IMR-90 (cell line): ENCODE measurements at regions not wholly inside any gene's neighbourhood (a gene's known extent, or its start where the extent isn't known, plus 50 kb on each side); places are given as distances from the start of the nearest gene placed in this dataset.
A peak's percentile ranks its signal among the peaks of the same experiment; 100 is the strongest.

ENCODE experiments used
- ATAC-seq: fragments of 200-7000 bp; cut with Tn5 transposase; 2 replicates; pipeline ENCODE4 v1.9.1; 2020; ENCODE audit warnings: low read depth, mild to moderate bottlenecking, moderate library complexity
- BruUV-seq: library from RNA; stranded (reverse); fragments of 400-500 nt; replicated peaks from 2 replicates; lab custom pipeline; 2021; lab: Mats Ljungman, UMichigan
- CTCF ChIA-PET: fragments of 300-600 bp; formaldehyde crosslinking; extraction: SDS; loops from one replicate; lab custom pipeline; 2021; ENCODE audit warnings: antibody characterized with exemption; lab: Yijun Ruan, JAX
- POLR2A ChIA-PET: fragments of 300-600 bp; sonication (Branson Sonifier 250); formaldehyde crosslinking; loops from one replicate; lab custom pipeline; 2022; ENCODE audit warnings: antibody characterized with exemption; ENCODE audit not compliant: unreplicated experiment; lab: Charles Lee
- DNase-seq: peaks from one replicate; pipeline ENCODE4 v3.0.0; 2013
- H2AFZ ChIP-seq: replicated peaks from 2 replicates; pipeline ENCODE3; 2013; ENCODE audit warnings: low read length, mild to moderate bottlenecking; ENCODE audit not compliant: poor library complexity
- H2AK5ac ChIP-seq: 2 replicates; pipeline ENCODE4 v1.6.1; 2013; ENCODE audit warnings: low read depth, low read length, inconsistent platforms
- H2AK9ac ChIP-seq: replicated peaks from 2 replicates; pipeline ENCODE3; 2013; ENCODE audit warnings: mild to moderate bottlenecking, low read depth, low read length, moderate library complexity; ENCODE audit not compliant: poor library complexity
- H2BK120ac ChIP-seq: 2 replicates; pipeline ENCODE4 v1.6.1; 2013; ENCODE audit warnings: low read depth, low read length, inconsistent platforms
- H2BK15ac ChIP-seq: 3 replicates; pipeline ENCODE4 v1.6.1; 2013; ENCODE audit warnings: low read depth, low read length, inconsistent platforms
- H2BK20ac ChIP-seq: 2 replicates; pipeline ENCODE4 v1.6.1; 2013; ENCODE audit warnings: low read depth, mild to moderate bottlenecking, inconsistent platforms, low read length, moderate library complexity
- H2BK5ac ChIP-seq: 2 replicates; pipeline ENCODE4 v1.6.1; 2013; ENCODE audit warnings: mild to moderate bottlenecking, low read depth, low read length, inconsistent platforms; ENCODE audit not compliant: poor library complexity, severe bottlenecking
- H3K14ac ChIP-seq: replicated peaks from 2 replicates; pipeline ENCODE4 v1.6.1; 2013; ENCODE audit warnings: low read depth, low read length, inconsistent platforms
- H3K18ac ChIP-seq: 2 replicates; pipeline ENCODE4 v1.6.1; 2013; ENCODE audit warnings: low read depth, low read length, control low read depth
- H3K23ac ChIP-seq: 2 replicates; pipeline ENCODE4 v1.6.1; 2013; ENCODE audit warnings: low read depth, low read length, inconsistent platforms
- H3K27ac ChIP-seq: 2 replicates; pipeline ENCODE4 v1.5.1; 2013; ENCODE audit warnings: mild to moderate bottlenecking, control low read depth, low read length; ENCODE audit not compliant: insufficient read depth
- H3K27me3 ChIP-seq: 2 replicates; pipeline ENCODE4 v1.6.1; 2013; ENCODE audit warnings: low read length; ENCODE audit not compliant: control insufficient read depth, insufficient read depth
- H3K36me3 ChIP-seq: 2 replicates; pipeline ENCODE4 v1.6.1; 2013; ENCODE audit warnings: low read length, mixed read lengths; ENCODE audit not compliant: control insufficient read depth, insufficient read depth
- H3K4ac ChIP-seq: 2 replicates; pipeline ENCODE4 v1.6.1; 2013; ENCODE audit warnings: low read depth, low read length, inconsistent platforms
- H3K4me1 ChIP-seq: 2 replicates; pipeline ENCODE4 v1.6.1; 2013; ENCODE audit warnings: low read length, mixed read lengths; ENCODE audit not compliant: control insufficient read depth, insufficient read depth
- H3K4me2 ChIP-seq: 2 replicates; pipeline ENCODE4 v1.6.1; 2013; ENCODE audit warnings: low read depth, mild to moderate bottlenecking, control low read depth, low read length, moderate library complexity
- H3K4me3 ChIP-seq: 2 replicates; pipeline ENCODE4 v1.5.1; 2013; ENCODE audit warnings: low read depth, mild to moderate bottlenecking, control low read depth, low read length, moderate library complexity; ENCODE audit not compliant: insufficient read depth
- H3K56ac ChIP-seq: 2 replicates; pipeline ENCODE4 v1.6.1; 2013; ENCODE audit warnings: low read length, inconsistent platforms; ENCODE audit not compliant: insufficient read depth; ENCODE audit errors: extremely low read depth
- H3K79me1 ChIP-seq, 2 experiments: 2 replicates each; pipeline ENCODE4 v1.6.1; 2013; ENCODE audit warnings: low read length in 2 of 2, inconsistent platforms in 1 of 2, low read depth in 1 of 2
- H3K9ac ChIP-seq: 2 replicates; pipeline ENCODE4 v1.6.1; 2013; ENCODE audit warnings: low read depth, low read length, control low read depth
- H3K9me1 ChIP-seq: 2 replicates; pipeline ENCODE4 v1.6.1; 2013; ENCODE audit warnings: low read length, inconsistent platforms; ENCODE audit not compliant: insufficient read depth
- H3K9me3 ChIP-seq: 2 replicates; pipeline ENCODE4 v1.6.1; 2013; ENCODE audit warnings: low read length; ENCODE audit not compliant: control insufficient read depth, insufficient read depth
- H4K20me1 ChIP-seq: 2 replicates; pipeline ENCODE4 v1.6.1; 2013; ENCODE audit warnings: low read length, inconsistent platforms; ENCODE audit not compliant: insufficient read depth
- H4K5ac ChIP-seq: 2 replicates; pipeline ENCODE4 v1.6.1; 2013; ENCODE audit warnings: mild to moderate bottlenecking, low read depth, low read length, control low read depth
- H4K8ac ChIP-seq, 2 experiments: 2 replicates each; pipeline ENCODE4 v1.6.1; 2013; ENCODE audit warnings: low read depth in 2 of 2, low read length in 2 of 2, control low read depth in 1 of 2, inconsistent platforms in 1 of 2
- H4K91ac ChIP-seq: 2 replicates; pipeline ENCODE4 v1.6.1; 2013; ENCODE audit warnings: low read depth, low read length, inconsistent platforms; ENCODE audit not compliant: insufficient read depth
- BHLHE40 ChIP-seq: fragments of 150-350 bp; IDR thresholded peaks from 2 replicates; pipeline ENCODE4 v1.6.1; 2016; ENCODE audit warnings: mild to moderate bottlenecking, low read depth, low read length
- MAFK ChIP-seq: IDR thresholded peaks from 2 replicates; pipeline ENCODE4 v1.6.1; 2012; ENCODE audit warnings: low read depth, low read length, improper control_type of control experiment
- MAZ ChIP-seq: IDR thresholded peaks from 2 replicates; pipeline ENCODE4 v1.6.1; 2012; ENCODE audit warnings: low read depth, mild to moderate bottlenecking, low read length, improper control_type of control experiment, moderate library complexity, borderline replicate concordance
- MXI1 ChIP-seq: IDR thresholded peaks from 2 replicates; pipeline ENCODE4 v1.6.1; 2012; ENCODE audit warnings: low read depth, mild to moderate bottlenecking, low read length, moderate library complexity, borderline replicate concordance
- POLR2A ChIP-seq: IDR thresholded peaks from 2 replicates; pipeline ENCODE4 v1.6.1; 2012; ENCODE audit warnings: mild to moderate bottlenecking, low read depth, low read length
- RAD21 ChIP-seq: IDR thresholded peaks from 2 replicates; pipeline ENCODE4 v1.6.1; 2012; ENCODE audit warnings: low read length, improper control_type of control experiment
- WGBS, 2 experiments: methylation state at CpG; one replicate each; pipeline versions ENCODE4 v1.1.5 to v1.1.7; 2013; ENCODE audit warnings: missing lambda C conversion rate in 2 of 2; ENCODE audit not compliant: insufficient read length in 1 of 2; ENCODE audit errors: extremely low coverage in 2 of 2; 5-methylcytosine and 5-hydroxymethylcytosine counted together
- dilution Hi-C: fragments of 300-500 bp; cut with HindIII; formaldehyde crosslinking; loops from one replicate; pipeline ENCODE4 v1.14.3; 2018; ENCODE audit warnings: low sequenced_read_pairs; ENCODE audit not compliant: unreplicated experiment
- in situ Hi-C: fragments of 300-500 bp; cut with MboI; formaldehyde crosslinking; loops from 3 replicates; pipeline ENCODE4 v1.14.3; 2019; ENCODE audit warnings: low sequenced_read_pairs, inconsistent platforms, mixed read lengths
- intact Hi-C: fragments of 100-400 bp; cut with micrococcal nuclease; formaldehyde crosslinking; loops from 2 replicates; pipeline ENCODE4 v1.10.0; 2022
- TF ChIP-seq, protein P1 (sequence below): fragments of 150-350 bp; IDR thresholded peaks from 2 replicates; pipeline ENCODE4 v1.6.1; 2017; ENCODE audit warnings: mild to moderate bottlenecking, antibody characterized with exemption, low read length, low read depth

- DNase-seq (peak; percentile 90), ATAC-seq (peak; percentile 98)
- Histone ChIP-seq H3K4me1 (peaks cover 13% of the 10 kb centered on the region), H3K27ac (peak overlapping the region; percentile 83), H3K4me2 (peak overlapping the region; percentile 26), H2AK9ac (peak overlapping the region; percentile 74), H2BK120ac (peak overlapping the region; percentile 93), H3K9ac (no peak overlapping the region), H3K36me3 (no peaks in the 10 kb centered on the region), H3K18ac (peak overlapping the region; percentile 94), H3K56ac (0 out of 2 replicates have a peak overlapping the region, but pooled peaks have one; percentile 37), H4K8ac (peak overlapping the region; percentile 49 to 85; a peak in 3 of 4 replicates), H3K9me1 (peaks cover 23% of the 10 kb centered on the region), H3K4ac (peak overlapping the region; percentile 93), H4K5ac (peak overlapping the region; percentile 91), H3K27me3 (no peaks in the 10 kb centered on the region), H3K14ac (peak overlapping the region; percentile 94), H3K4me3 (no peak overlapping the region), H3K23ac (peak overlapping the region; percentile 89), H3K9me3 (no peaks in the 10 kb centered on the region), H2BK15ac (peak overlapping the region; percentile 92; the same call in 2 of the 3 replicates), H4K20me1 (no peaks in the 10 kb centered on the region), H4K91ac (peak overlapping the region; percentile 89), H2AFZ (peak overlapping the region; percentile 69), H2BK5ac (peak overlapping the region; percentile 89), H2AK5ac (peak overlapping the region; percentile 98), H2BK20ac (peak overlapping the region; percentile 92; the same call in 1 of the 2 replicates), H3K79me1 (no peaks in the 10 kb centered on the region)
- in situ Hi-C loops, result no loop called here
- no peak for TF ChIP-seq POLR2A
- peak; percentile 6; the same call in 1 of the 2 replicates for TF ChIP-seq RAD21
- TF ChIP-seq, protein P1, sequence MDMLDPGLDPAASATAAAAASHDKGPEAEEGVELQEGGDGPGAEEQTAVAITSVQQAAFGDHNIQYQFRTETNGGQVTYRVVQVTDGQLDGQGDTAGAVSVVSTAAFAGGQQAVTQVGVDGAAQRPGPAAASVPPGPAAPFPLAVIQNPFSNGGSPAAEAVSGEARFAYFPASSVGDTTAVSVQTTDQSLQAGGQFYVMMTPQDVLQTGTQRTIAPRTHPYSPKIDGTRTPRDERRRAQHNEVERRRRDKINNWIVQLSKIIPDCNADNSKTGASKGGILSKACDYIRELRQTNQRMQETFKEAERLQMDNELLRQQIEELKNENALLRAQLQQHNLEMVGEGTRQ, result no peak
- TF ChIP-seq MAZ, result no peak
- peak; percentile 16; the same call in 1 of the 2 replicates for TF ChIP-seq BHLHE40
- no peak for TF ChIP-seq MXI1
- TF ChIP-seq MAFK, result no peak
- intact Hi-C loops, result loop anchor here (1.0 to 5.0 kb wide), 3 partner anchors 11 to 150 kb away; no protein-coding TSS in a partner anchor
- 0% methylated on average over 4 of the region's 8 CpGs; no CpG with 5 or more reads in 1 of the 2 experiments for WGBS, 2 experiments
- dilution Hi-C loops, result no loop called here
- no TSS peak for BruUV-seq
- ChIA-PET CTCF (no interaction called here), POLR2A (no interaction called here)
These were observed 152.7 kb downstream of the ADAMTS15 start for GRCh38 chr11:130601141-130601540.
